HG02571 (cell line): ENCODE measurements at regions not wholly inside any gene's neighbourhood (a gene's known extent, or its start where the extent isn't known, plus 50 kb on each side); places are given as distances from the start of the nearest gene placed in this dataset.

Experiments used
- ATAC-seq: cut with Tn5 transposase; IDR thresholded peaks from one replicate; pipeline ENCODE4 v1.9.1; 2021; ENCODE audit warnings: mild to moderate bottlenecking, moderate library complexity; ENCODE audit not compliant: unreplicated experiment

DNA sequence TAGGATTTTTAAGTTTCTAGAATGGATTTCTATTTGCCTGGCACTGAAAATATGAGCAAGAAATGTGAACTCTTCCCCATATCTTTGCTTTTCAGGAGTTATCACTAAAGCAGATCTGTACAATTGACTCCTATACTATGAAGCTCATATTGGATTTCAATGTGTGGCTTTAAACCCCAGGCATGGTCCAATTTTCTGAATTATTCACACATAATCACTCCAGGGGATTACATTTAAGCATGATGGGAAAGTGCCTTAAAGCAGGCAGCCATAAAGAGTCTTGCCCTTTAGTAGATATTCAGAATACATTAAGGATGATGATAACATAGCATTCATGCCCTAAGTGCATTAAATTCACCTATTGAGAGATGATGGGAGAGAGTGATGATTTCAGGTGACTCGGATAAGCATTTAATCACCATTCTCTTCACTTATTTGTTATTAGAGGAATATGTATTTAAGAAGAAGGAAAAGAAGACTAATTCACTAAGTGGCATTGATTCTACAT lies 331.8 kb upstream of the ROBO1 start:
- ATAC-seq: no peak

DNA sequence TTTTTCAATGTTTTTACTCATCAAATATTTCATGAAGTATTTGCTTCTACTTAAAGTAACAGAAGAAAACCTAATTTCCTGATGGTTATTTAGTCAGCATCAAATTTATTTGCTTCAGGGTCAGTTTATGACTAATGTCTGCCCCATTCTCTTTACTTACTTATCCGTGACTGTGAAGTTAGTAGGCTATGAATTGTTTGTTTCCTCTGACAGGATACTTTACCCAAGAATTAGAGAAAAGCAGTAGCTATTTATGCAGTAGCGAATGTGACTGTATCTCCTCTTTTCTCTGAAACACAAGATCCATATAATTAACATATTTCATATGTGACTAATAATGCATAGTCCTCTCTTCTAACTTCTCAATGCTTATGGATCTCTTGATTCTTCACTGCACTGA lies 329.9 kb upstream of the ROBO1 start:
- no peak for ATAC-seq

DNA sequence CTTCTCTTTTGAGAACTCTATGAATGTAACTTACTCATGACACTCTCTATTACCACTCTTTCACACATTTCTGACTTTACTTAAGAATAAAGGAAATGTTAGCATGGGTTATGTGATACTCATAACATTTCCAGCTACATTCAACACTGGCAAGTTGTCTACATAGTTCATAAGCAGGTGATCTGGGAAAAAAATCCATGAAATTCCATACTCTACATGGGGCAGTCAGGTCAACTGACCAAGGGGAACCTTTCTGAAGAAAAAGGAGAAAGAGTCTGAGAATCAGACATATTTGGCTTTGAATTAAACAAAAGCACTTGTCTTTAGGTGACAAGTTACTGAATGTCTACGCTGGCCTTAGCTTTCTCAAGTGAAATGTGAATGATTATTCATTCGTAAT lies 329.1 kb upstream of the ROBO1 start:
- ATAC-seq: no peak

DNA sequence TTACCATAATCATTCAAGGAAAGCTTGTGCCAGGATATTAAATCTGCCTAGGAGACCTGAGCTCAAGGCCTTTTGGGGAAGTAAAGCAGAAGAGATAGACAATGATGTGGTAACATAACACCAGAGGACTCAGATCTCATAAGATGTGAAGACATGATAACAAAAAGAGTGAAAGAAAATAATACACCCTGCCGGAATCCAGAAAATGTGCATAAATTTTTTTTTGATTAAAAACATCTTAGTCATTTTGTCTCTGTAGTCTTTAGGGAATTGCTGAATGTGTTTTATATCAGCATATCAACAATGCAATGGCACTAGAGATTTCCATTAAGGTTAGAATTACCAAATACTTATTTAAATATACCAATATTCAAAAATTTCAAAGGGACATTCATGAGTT lies 326.8 kb upstream of the ROBO1 start:
- ATAC-seq: no peak

DNA sequence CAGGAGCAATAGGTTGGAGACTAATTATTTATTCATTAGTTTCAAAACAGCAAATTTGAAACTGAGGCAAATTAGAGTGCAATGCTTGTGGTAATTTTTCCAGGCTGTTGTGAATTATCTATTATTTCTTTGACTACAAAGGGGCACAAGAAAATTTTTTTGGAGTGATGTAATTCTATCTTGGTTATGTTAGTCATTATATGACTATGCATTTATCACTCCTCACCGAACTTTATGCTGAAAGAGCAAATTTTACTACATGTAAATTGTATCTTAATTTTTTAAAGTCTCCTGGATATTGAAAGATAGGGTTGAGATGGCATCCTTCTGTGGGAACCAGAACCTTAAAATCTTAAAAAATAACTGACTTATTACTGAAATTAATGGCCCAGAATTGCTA lies 320.0 kb upstream of the ROBO1 start:
- ATAC-seq: no peak

DNA sequence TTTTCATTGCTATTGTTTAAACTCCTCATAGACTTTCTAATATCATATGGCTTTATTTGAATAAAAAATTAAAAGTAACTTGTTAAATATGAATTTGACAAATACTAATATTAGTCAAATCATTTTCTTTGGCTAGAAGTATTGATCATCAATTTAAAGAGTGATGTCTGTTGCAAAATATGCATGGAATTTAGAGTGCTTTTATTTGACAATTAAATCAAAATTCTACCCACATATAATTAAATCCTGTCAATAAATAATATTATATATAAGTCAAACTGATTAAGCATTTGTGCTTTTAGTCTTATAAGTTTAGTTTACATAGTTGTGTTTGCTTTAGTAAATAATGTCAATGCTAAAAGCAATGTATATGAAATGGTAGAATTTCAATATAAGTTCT lies 318.6 kb upstream of the ROBO1 start:
- no peak for ATAC-seq

DNA sequence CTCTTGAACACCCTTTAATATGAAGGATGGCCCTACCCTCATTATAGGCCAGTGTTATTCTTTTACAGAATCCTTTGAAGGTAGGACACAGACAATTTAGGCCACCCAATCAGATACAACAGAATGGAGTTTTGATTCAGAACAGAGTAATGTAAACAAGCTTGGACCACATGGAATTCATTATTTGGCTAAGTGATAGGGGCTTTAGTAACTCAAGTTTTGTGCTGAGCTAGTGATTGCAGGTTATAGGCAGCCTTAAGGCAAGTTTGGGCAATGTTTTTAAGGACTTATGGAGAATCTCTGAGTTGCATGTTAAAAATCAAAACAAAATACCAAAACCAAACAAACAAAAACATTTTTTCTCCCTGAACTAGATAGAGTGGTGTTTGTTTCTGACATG lies 312.1 kb upstream of the ROBO1 start:
- no peak for ATAC-seq

DNA sequence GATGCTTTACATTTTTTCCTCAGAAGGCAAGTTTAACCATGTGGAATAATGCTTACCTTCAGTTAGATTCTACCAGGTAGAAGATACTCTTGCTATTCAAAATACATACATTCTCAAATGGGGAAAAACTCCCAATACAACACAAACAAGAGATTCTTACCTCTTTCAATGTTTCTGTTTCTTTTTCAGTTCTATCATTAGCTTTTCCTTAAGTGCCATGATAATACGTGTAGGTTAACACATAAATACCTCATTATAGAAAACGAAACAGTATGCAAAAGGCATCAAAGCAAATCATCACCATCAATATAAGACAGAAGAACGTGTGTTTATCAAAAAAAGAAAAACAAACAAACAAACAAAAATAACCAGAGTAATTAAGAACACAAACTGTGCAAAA lies 300.7 kb upstream of the ROBO1 start:
- ATAC-seq: no peak

DNA sequence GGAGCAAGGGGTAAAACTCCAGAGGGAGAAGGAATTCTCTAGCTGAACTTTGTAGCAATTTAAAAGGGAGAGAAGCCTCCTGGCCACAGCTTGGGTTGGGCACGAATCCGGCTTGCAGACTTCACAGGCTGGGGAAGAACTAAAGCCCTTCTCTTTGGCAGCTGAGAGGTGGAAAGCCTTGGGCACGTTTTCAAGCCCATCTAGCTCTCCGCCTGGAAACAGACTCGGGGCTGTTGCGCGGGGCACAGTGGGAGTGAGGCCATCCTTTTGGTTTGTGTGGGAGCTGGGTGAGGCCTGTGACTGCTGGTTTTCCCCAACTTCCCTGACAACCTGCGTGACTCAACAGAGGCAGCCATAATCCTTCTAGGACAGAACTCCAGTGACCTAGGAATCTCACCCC lies 295.7 kb upstream of the ROBO1 start:
- no peak for ATAC-seq

DNA sequence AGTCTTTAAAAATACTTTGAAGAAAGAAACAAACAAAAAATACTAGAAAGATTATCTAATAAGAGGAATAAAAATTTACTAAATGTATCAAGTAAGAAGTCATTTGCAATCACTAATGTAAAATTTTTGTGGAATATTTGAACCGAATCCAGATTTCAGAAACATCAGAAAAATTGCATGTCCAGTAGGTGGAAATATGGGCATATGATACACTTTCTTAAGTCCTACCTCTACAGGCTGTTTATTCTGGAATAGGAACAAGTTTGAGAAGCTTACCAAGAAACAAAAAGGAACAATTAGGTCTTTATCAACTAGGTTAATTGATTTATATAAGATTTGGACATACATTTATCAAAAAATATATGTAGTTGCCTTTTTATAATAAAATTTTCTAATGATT lies 292.9 kb upstream of the ROBO1 start:
- no peak for ATAC-seq

DNA sequence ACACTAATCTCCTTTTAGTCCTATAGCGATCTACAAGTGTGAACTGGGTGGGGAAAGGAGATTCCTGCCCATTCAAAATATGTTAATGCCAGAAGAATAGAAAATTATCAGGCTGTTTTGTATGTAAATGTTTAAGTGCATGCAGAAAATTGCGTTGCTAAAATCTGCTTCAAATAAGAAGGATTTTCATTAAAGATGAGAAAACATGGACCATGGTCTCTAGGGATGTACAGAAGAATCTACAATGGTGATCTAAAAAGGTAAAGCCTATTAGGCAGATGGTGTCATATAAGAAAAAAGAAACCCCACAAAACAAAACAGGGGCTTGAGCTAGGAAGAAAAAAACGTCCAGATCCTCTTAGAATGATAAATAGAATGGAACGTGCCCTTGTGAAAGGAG lies 287.5 kb upstream of the ROBO1 start:
- ATAC-seq: no peak

DNA sequence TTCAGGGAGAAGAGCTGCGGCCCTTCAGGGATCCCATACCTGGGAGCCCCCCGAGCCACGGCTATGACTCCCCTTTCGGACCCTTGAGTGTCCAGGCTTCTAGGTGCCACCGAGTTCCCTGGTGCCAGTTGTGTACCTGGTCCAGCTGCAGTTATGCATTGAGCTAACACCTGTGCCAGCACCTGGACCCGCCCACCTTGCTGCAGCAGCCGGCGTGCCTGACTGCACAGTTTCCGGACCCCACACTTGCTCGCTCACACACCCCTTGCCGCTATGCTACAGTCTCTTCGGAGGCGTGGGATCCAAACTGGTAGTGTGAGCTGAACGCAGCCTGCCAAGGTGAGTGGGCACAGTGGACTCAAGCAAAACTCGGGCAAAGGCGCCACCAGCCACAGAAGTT lies 284.5 kb upstream of the ROBO1 start:
- ATAC-seq: no peak

DNA sequence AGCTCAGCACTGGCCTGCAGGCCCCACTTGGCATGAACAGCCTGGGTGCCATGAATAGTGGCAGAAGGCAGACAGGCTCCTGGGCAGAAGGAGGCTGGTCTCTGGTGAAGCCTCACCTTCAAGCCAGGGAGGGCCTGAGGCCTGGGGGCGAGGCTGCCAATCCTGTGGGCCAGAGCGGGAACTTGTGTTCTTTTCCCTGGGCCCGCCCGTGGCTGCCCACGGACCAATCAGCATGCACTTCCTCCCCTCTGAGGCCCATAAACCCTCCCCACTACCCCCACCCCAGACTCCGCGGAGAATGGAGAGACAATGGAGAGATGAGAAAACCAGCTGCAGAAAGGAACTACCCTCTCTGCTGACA lies 283.8 kb upstream of the ROBO1 start:
- no peak for ATAC-seq

DNA sequence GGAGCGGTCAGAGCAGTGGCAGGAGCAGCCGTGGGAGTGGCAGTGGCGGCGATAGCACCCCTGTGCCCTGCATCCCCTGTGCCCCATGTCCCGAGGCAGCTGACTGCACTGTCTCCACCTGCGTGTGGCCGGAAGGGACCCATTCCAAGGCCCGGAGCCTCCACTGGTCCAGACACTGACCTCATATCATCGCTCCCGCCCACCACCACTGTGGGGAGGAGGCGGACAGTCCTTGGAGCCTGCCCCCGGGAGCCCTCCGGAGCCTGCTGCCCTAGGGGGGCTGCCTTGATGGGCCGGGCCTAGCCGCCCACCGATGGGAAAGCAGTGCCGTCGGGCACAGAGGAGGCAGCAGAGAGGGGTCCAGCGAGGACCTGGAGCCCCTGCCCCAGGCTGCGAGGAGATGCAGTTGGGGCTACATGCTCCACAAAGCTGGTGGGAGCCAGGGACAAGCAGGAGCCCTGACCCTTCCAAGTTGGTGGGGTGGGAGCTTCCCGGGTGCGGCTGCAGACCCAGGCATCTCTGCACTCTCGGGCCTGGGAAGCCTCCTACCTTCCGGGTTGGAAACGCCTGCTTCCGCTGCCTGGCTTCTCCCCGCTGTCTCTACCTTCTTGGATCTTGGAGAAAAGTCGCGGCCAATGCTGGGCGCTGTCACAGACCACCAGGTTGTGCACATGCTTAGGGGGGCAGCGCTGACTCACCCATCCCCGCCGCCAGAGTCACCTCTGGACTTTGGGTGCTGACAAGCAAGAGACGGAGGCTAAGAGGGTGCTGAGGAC lies 283.2 kb upstream of the ROBO1 start:
- no peak for ATAC-seq

DNA sequence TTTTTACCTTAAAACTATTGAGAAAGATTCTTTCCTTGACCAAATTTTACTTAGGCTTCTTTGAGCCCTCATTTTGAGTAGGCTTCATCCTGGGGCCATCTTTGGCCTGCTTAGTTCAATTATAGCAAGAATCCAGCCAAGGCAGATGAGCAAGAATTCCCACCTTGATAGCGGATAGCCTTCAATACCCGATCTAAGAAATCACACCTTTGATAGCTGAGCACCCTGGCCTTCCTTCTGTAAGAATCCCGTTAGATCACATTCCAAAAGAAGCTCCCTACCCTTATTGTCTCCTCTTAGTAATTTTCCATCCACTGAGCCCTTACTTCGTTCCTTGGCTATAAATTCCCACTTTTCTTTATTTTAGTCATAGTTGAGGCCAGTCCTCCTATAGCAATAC lies 275.4 kb upstream of the ROBO1 start:
- ATAC-seq: no peak

DNA sequence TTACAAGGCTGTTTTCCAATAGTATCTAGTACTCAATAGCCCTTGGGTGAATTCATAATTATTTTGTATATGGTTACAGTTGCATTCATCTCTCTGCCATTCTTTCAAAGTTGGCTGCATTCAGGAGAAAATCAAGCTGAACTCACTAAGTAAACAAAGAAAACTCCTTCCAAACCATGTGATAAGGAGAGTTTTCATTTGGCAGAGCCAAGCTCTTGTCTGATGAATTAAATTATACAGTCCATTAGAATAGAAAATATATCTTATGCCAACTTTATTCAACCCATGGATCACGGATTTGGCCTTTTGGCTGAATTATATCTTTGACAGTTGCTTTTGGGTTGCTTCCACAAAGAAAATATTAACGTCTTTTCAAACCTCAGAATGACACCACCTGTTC lies 272.3 kb upstream of the ROBO1 start:
- no peak for ATAC-seq

DNA sequence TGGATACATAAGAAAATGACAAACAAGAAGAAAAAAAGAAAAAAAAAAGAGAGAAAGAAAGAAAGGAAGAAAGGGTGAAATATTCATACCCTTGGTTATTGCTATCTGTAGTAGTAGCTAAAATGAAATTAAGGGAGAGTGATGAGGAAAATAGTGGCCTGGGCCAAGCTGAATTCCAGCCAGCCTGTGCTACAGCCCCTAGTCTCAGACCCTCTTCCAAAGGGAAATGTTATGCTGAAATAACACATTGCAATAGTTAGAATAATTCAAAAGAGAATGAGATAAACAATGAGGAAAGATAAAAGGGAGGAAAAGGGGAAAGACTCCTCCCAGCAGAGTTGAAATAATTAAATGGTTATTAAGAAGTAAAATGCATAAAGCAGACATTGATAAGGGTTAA lies 268.4 kb upstream of the ROBO1 start:
- no peak for ATAC-seq

DNA sequence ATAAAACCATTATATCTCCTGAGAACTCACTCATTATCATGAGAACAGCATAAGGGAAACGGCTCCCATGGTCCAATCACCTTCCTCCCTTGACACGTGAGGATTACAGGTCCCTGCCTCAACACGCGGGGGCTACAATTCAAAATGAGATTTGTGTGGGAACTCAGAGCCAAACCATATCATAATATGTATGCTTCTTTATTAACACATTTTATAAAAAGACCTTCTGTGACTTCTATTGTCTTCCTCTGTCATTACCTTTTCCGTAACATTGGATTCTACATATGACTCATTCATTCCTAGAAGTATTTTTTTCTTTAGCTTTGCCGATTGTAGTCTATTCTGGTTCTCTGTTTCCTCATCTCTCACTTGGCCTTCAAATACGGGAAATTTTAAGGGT lies 267.2 kb upstream of the ROBO1 start:
- no peak for ATAC-seq

DNA sequence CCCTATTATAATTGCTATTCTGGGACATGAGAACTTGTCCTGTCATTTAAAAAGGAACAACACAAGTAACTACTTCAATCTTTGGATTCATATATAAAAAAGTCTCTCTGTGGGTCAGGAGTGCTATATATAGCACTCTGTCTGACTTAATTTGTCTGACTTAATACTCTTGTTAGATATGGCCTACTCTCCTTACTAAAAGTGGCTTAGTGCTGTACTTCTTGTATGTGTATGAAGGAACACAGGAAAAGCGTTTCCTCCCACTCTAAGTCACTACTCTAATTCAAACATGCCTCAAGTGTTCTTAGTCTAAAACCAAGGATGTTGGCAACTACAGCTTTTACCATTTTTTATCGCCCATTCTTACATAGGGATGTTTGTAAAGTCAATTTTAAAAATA lies 255.2 kb upstream of the ROBO1 start:
- no peak for ATAC-seq

DNA sequence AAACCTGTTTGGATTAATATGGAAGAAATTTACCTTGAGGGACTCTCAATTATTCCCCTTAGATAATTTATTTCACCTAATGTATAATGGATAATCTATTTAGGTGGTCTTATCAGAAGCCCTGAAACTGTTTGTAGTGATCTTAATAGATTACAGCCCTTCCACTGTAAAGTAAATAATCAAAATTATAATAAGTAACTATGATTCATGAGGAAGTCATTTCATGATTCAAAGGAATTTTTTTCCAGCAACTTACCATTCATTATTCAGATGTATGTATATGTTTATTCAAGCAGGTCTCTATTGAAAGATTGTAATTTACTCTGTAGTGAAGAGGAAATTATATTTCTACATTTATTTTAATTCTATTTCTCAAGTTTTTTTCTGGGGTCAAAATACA lies 250.6 kb upstream of the ROBO1 start:
- no peak for ATAC-seq

DNA sequence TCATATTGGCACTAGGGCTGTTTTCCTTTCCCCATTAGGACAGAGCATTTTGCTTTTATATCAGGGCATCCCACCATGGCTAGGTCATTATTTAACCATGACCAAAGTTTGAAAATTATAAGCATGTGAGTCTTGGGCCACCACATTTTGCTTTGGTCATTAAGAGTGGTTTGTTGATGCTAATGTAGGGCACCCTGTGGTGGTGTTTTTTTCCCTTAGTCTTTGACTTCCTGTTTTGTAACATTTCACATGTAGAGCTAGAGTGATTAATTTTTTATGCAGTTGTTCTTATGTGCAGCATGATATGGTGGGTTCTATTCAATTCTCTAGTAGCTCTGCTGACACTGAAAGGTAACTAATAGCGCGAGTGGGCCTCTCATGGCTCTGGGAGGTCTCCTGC lies 249.6 kb upstream of the ROBO1 start:
- ATAC-seq: no peak

DNA sequence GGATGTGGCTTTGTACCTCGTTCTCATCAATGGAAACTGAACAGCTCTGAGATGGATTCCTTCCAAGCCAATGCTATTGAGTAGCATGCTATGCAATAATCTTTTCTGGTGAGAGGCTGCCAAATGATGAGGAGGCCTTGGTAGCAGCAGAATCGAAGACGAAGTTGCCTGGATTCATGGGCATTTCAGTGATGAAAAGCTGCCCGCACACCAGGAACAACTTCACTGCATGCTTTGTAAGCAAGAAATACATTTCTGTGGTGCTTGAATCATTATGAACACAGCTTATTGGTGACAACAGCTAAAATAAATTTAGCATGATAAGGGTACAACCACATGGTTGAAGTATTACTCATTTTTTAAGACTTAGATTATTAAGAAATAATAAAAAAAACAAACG lies 246.8 kb upstream of the ROBO1 start:
- ATAC-seq: no peak

DNA sequence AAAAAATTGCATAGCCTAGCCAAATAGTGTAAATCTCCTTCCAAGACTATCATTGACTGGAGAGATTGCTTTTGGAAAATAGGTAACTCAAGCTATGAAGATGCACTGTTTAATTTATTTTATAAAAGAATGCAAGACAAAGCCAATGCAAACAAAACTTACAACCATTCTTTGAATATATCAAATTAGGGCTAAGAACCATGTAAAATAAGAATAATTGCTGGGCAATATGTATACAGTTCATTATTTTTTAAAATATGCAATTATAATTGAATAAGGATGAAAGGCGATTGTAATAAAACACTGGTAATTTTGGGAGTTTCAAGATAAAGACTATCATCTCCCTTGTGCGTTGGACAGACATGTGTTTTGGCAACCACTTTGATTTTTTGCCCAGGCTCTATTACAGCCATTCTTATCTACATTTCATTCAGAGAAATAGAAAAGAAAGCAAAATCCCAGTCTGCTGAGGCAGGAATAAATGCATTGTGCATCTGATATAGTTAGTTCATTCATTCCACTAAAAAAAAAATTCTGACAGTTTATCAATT lies 242.3 kb upstream of the ROBO1 start:
- no peak for ATAC-seq
